Thoracic aorta (tissue), 2 donors: ENCODE measurements at regions not wholly inside any gene's neighbourhood (a gene's known extent, or its start where the extent isn't known, plus 50 kb on each side); places are given as distances from the start of the nearest gene placed in this dataset.

Experiments used
- ATAC-seq: fragments of 150-250 bp; one replicate; pipeline ENCODE4 v1.8.0; 2017; ENCODE audit warnings: low read depth; ENCODE audit not compliant: insufficient number of reproducible peaks, low FRiP score
- DNase-seq: peaks from one replicate; pipeline ENCODE4 v3.0.0-alpha.2; 2020; ENCODE audit warnings: low spot score
- H3K27ac ChIP-seq, 2 donors: fragments of 200-600 bp; sonication (generic); 1 replicate in 1 of 2; 2 replicates in 1 of 2; pipeline ENCODE4 v1.5.1; 2016; ENCODE audit warnings: mild to moderate bottlenecking in 2 of 2, moderate library complexity in 2 of 2
- H3K27me3 ChIP-seq: fragments of 200-600 bp; sonication (generic); replicated peaks from 2 replicates; pipeline ENCODE4 v1.6.0; 2016; ENCODE audit warnings: mild to moderate bottlenecking; ENCODE audit not compliant: insufficient read depth
- H3K36me3 ChIP-seq: fragments of 200-600 bp; sonication (generic); one replicate; pipeline ENCODE4 v1.5.1; 2016
- H3K4me1 ChIP-seq, 2 donors: fragments of 200-600 bp; sonication (generic); 1 replicate in 1 of 2; 2 replicates in 1 of 2; pipeline versions ENCODE4 v1.5.1 to v1.6.0; 2016; ENCODE audit warnings: low read depth in 2 of 2, mild to moderate bottlenecking in 1 of 2; ENCODE audit not compliant: control insufficient read depth in 1 of 2
- H3K4me3 ChIP-seq: fragments of 200-600 bp; sonication (generic); 2 replicates; pipeline ENCODE4 v1.5.1; 2016; ENCODE audit warnings: mild to moderate bottlenecking
- H3K9me3 ChIP-seq: fragments of 200-600 bp; sonication (generic); 2 replicates; pipeline ENCODE4 v1.5.1; 2016
- TF ChIP-seq, protein P1 (sequence below): fragments of 200-600 bp; sonication (generic); IDR thresholded peaks from one replicate; pipeline ENCODE4 v1.5.1; 2019; ENCODE audit warnings: antibody characterized with exemption

GRCh38 chr18:25425024-25425423 is 73.1 kb upstream of the ZNF521 start:
- no peak for DNase-seq
- TF ChIP-seq, protein P1, sequence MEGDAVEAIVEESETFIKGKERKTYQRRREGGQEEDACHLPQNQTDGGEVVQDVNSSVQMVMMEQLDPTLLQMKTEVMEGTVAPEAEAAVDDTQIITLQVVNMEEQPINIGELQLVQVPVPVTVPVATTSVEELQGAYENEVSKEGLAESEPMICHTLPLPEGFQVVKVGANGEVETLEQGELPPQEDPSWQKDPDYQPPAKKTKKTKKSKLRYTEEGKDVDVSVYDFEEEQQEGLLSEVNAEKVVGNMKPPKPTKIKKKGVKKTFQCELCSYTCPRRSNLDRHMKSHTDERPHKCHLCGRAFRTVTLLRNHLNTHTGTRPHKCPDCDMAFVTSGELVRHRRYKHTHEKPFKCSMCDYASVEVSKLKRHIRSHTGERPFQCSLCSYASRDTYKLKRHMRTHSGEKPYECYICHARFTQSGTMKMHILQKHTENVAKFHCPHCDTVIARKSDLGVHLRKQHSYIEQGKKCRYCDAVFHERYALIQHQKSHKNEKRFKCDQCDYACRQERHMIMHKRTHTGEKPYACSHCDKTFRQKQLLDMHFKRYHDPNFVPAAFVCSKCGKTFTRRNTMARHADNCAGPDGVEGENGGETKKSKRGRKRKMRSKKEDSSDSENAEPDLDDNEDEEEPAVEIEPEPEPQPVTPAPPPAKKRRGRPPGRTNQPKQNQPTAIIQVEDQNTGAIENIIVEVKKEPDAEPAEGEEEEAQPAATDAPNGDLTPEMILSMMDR: no peak
- Histone ChIP-seq H3K27me3 (no peaks in the 10 kb centered on the region), H3K27ac (no peak overlapping the region), H3K36me3 (no peaks in the 10 kb centered on the region), H3K4me1 (no peaks in the 10 kb centered on the region), H3K4me3 (no peak overlapping the region), H3K9me3 (no peaks in the 10 kb centered on the region)
- no peak for ATAC-seq

- no peaks in the 10 kb centered on the region for H3K36me3 ChIP-seq
- H3K4me3 ChIP-seq: no peak overlapping the region
- H3K4me1 ChIP-seq: no peaks in the 10 kb centered on the region
- H3K27ac ChIP-seq: no peak overlapping the region
- TF ChIP-seq, protein P1: no peak
- H3K9me3 ChIP-seq: no peaks in the 10 kb centered on the region
- DNase-seq (no peak), ATAC-seq (no peak)
- H3K27me3 ChIP-seq: no peaks in the 10 kb centered on the region
Measured at GRCh38 chr18:25423760-25424159, 71.8 kb upstream of the ZNF521 start.

DNA sequence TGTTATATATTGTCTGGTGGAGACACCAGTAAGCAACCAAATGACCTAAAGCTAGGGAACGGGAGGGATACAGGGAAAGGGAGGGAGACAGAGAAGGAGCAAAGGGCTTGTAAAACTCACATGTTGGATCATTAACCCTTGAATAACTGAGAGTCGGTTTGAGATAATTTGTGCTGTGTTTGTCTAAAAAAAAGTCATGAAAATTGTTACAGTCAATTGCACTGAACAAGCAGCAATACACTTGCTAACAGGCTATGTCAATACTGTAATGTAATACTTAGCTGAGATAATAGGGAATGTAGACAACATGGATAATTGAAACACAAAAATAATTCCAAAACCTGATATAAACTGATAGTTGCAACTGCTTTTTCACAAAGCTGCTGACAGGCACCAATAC is 71.3 kb upstream of the ZNF521 start:
- ATAC-seq: no peak
- Histone ChIP-seq H3K9me3 (no peaks in the 10 kb centered on the region), H3K27me3 (no peaks in the 10 kb centered on the region), H3K27ac (no peak overlapping the region), H3K36me3 (no peaks in the 10 kb centered on the region), H3K4me1 (no peaks in the 10 kb centered on the region), H3K4me3 (no peak overlapping the region)
- no peak for DNase-seq
- TF ChIP-seq, protein P1: no peak

DNA sequence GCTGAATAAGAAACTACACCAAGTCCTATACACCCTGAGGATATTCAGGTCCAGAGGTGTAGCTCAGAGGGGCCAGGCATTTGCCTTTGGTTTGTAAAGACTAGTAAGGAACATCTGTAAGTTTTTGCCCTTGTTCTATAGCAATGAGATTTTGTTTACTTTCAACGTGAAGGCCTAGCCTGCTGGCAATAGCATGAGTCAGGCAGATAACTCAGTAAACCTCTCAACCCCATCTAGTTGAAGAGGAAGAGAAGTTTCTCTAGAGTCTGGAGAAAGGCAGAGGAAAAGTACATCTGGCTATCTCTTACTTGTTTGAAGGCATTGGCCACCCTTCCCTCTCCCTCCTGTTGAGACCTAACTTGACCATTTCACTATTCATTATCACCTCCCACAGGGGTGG is 70.3 kb upstream of the ZNF521 start:
- no peaks in the 10 kb centered on the region for H3K9me3 ChIP-seq
- H3K27me3 ChIP-seq: no peaks in the 10 kb centered on the region
- H3K4me3 ChIP-seq: no peak overlapping the region
- ATAC-seq: no peak
- no peaks in the 10 kb centered on the region for H3K36me3 ChIP-seq
- no peak overlapping the region for H3K27ac ChIP-seq
- DNase-seq: no peak
- TF ChIP-seq, protein P1: no peak
- no peaks in the 10 kb centered on the region for H3K4me1 ChIP-seq

- no peak for ATAC-seq
- DNase-seq: no peak
- Histone ChIP-seq H3K27ac (no peak overlapping the region), H3K27me3 (no peaks in the 10 kb centered on the region), H3K36me3 (no peaks in the 10 kb centered on the region), H3K4me1 (no peaks in the 10 kb centered on the region), H3K9me3 (no peaks in the 10 kb centered on the region), H3K4me3 (no peak overlapping the region)
- TF ChIP-seq, protein P1: no peak
Measured at GRCh38 chr18:25420077-25420825, 68.3 kb upstream of the ZNF521 start.
